Spleen (tissue), 7 donors: ENCODE measurements at regions not wholly inside any gene's neighbourhood (a gene's known extent, or its start where the extent isn't known, plus 50 kb on each side); places are given as distances from the start of the nearest gene placed in this dataset.

Experiments
- POLR2A ChIP-seq, 3 donors: fragments of 450-650 bp; IDR thresholded peaks; one replicate each; pipeline ENCODE4 v1.5.1; 2017; ENCODE audit warnings: antibody characterized with exemption in 3 of 3, mild to moderate bottlenecking in 1 of 3
- TF ChIP-seq, protein P1 (sequence below), 11 experiments: fragments of 200-600 bp in 7 of 11; fragments of 450-650 bp in 4 of 11; sonication (generic) in 4 of 11; IDR thresholded peaks in 8 of 11; conservative IDR thresholded peaks in 3 of 11; 1 replicate in 7 of 11; 2 replicates in 4 of 11; pipeline versions ENCODE4 v1.4.0 to v1.8.0; 2016 to 2021; ENCODE audit warnings: antibody characterized with exemption in 11 of 11, inconsistent platforms in 4 of 11, mild to moderate bottlenecking in 1 of 11
- donor health status: DM: no; HTN: no; CAD: no; lungs with moderate emphysema.
- donor health status: DM: no; HTN: no; CAD: no.
- donor health status: DM: no; HTN: no; CAD: no.

DNA sequence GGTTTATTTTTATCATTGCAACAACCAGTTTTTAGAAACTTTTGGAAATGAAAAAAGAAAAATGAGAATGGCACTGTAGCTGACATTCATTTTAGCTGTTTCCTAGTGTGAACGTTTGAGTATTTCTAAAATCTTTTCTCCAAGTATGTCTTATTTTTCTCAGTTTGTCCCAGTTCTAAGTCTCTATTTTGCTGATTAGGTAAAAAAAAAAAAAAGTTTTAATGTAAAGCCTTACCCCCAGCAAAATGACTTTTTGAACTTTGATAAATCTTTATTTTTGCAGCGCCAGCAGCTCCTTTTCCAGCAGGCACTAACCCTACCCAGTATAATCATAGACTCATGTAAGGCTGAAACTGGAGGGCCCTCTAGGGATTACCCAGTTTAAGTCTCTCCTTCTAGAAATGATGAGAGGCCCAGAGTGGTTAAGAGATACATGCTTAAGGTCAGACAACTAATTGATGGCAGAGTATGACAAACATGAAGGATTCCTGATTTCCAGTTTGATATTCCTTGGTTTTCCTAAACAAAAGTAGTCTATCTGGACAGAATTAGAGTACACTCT is 84.3 kb upstream of the SLC4A4 start:
- no peak for TF ChIP-seq POLR2A (IDR thresholded peaks at IDR 0.05)
- TF ChIP-seq, protein P1, sequence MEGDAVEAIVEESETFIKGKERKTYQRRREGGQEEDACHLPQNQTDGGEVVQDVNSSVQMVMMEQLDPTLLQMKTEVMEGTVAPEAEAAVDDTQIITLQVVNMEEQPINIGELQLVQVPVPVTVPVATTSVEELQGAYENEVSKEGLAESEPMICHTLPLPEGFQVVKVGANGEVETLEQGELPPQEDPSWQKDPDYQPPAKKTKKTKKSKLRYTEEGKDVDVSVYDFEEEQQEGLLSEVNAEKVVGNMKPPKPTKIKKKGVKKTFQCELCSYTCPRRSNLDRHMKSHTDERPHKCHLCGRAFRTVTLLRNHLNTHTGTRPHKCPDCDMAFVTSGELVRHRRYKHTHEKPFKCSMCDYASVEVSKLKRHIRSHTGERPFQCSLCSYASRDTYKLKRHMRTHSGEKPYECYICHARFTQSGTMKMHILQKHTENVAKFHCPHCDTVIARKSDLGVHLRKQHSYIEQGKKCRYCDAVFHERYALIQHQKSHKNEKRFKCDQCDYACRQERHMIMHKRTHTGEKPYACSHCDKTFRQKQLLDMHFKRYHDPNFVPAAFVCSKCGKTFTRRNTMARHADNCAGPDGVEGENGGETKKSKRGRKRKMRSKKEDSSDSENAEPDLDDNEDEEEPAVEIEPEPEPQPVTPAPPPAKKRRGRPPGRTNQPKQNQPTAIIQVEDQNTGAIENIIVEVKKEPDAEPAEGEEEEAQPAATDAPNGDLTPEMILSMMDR (IDR thresholded peaks at IDR 0.05 in 8 of 11, conservative IDR thresholded peaks at IDR 0.05 in 3 of 11): no peak
